B cell (primary cell): ENCODE measurements at regions not wholly inside any gene's neighbourhood (a gene's known extent, or its start where the extent isn't known, plus 50 kb on each side); places are given as distances from the start of the nearest gene placed in this dataset.

Source experiments
- ATAC-seq: fragments of 200-7000 bp; cut with Tn5 transposase; one replicate; pipeline ENCODE4 v1.10.0; 2021; ENCODE audit warnings: low read depth, mild to moderate bottlenecking, moderate number of reproducible peaks, moderate library complexity
- CTCF ChIA-PET: fragments of 350-600 bp; sonication (Branson Sonifier 250); formaldehyde crosslinking; loops from one replicate; lab custom pipeline; 2021; ENCODE audit warnings: antibody characterized with exemption, inconsistent platforms; lab: Charles Lee
- POLR2A ChIA-PET: fragments of 350-600 bp; sonication (Branson Sonifier 250); formaldehyde crosslinking; loops from one replicate; lab custom pipeline; 2021; ENCODE audit warnings: antibody characterized with exemption; lab: Charles Lee
- DNase-seq: peaks from one replicate; pipeline ENCODE4 v3.0.0; 2013
- H2AFZ ChIP-seq: 2 replicates; pipeline ENCODE4 v1.6.1; 2012; ENCODE audit warnings: mild to moderate bottlenecking, low read depth, low read length; ENCODE audit not compliant: insufficient read depth, poor library complexity, severe bottlenecking
- H3K27ac ChIP-seq, 2 donors: 1 replicate in 1 of 2; 2 replicates in 1 of 2; pipeline ENCODE4 v1.5.1; 2012 to 2013; ENCODE audit warnings: low read length in 2 of 2, mild to moderate bottlenecking in 2 of 2, moderate library complexity in 1 of 2
- H3K27me3 ChIP-seq, 4 experiments: fragments of 200-600 bp in 1 of 4; sonication (generic) in 1 of 4; replicated peaks in 1 of 4; 1 replicate in 2 of 4; 2 replicates in 2 of 4; pipeline versions ENCODE4 v1.6.1 to v1.7.0; 2013 to 2016; ENCODE audit warnings: low read length in 3 of 4, mild to moderate bottlenecking in 2 of 4, mixed read lengths in 1 of 4, moderate library complexity in 1 of 4; ENCODE audit not compliant: insufficient read depth in 4 of 4, control insufficient read depth in 3 of 4; ENCODE audit errors: control extremely low read depth in 1 of 4
- H3K36me3 ChIP-seq, 2 experiments: replicated peaks in 1 of 2; 1 replicate in 1 of 2; 2 replicates in 1 of 2; pipeline versions ENCODE4 v1.6.1 to v1.7.1; 2013; ENCODE audit warnings: low read length in 1 of 2; ENCODE audit not compliant: insufficient read depth in 2 of 2, control insufficient read depth in 1 of 2; ENCODE audit errors: control extremely low read depth in 1 of 2, extremely low read depth in 1 of 2
- H3K4me1 ChIP-seq, 2 donors: fragments of 200-600 bp in 1 of 2; sonication (generic) in 1 of 2; 1 replicate in 1 of 2; 2 replicates in 1 of 2; pipeline versions ENCODE4 v1.5.1 to v1.6.1; 2013 to 2017; ENCODE audit warnings: low read length in 2 of 2; ENCODE audit not compliant: control insufficient read depth in 2 of 2, insufficient read depth in 2 of 2
- H3K4me2 ChIP-seq: replicated peaks from 2 replicates; pipeline ENCODE3; 2012; ENCODE audit warnings: mild to moderate bottlenecking, low read depth, low read length; ENCODE audit not compliant: poor library complexity, severe bottlenecking
- H3K4me3 ChIP-seq, 5 experiments: fragments of 200-600 bp in 1 of 5; sonication (generic) in 1 of 5; 1 replicate in 3 of 5; 2 replicates in 2 of 5; pipeline versions ENCODE4 v1.5.1 to v1.7.0; 2011 to 2016; ENCODE audit warnings: low read length in 4 of 5, mild to moderate bottlenecking in 4 of 5, low read depth in 2 of 5, control low read depth in 1 of 5, moderate library complexity in 1 of 5; ENCODE audit not compliant: insufficient read depth in 1 of 5; ENCODE audit errors: control extremely low read depth in 1 of 5, extremely low read depth in 1 of 5
- H3K79me2 ChIP-seq: fragments of 200-600 bp; sonication (generic); one replicate; pipeline ENCODE4 v1.6.0; 2016; ENCODE audit warnings: low read length; ENCODE audit not compliant: control insufficient read depth, insufficient read depth
- H3K9ac ChIP-seq: fragments of 200-600 bp; sonication (generic); 2 replicates; pipeline ENCODE4 v1.6.1; 2017; ENCODE audit warnings: mild to moderate bottlenecking, low read length, moderate library complexity
- H3K9me3 ChIP-seq, 3 donors: one replicate each; pipeline versions ENCODE4 v1.6.1 to v1.7.1; 2013; ENCODE audit warnings: low read length in 2 of 3; ENCODE audit not compliant: control insufficient read depth in 2 of 3, insufficient read depth in 1 of 3; ENCODE audit errors: control extremely low read depth in 1 of 3
- H4K20me1 ChIP-seq: 2 replicates; pipeline ENCODE4 v1.6.0; 2012; ENCODE audit warnings: mild to moderate bottlenecking, low read length; ENCODE audit not compliant: insufficient read depth, control insufficient read depth, poor library complexity, severe bottlenecking
- H3K27ac Mint-ChIP-seq: one replicate; pipeline ENCODE4 v1.8.0; 2021; ENCODE audit warnings: mixed read lengths
- H3K27me3 Mint-ChIP-seq: one replicate; pipeline ENCODE4 v1.8.0; 2021; ENCODE audit warnings: mixed read lengths
- H3K4me1 Mint-ChIP-seq: one replicate; pipeline ENCODE4 v1.8.0; 2021; ENCODE audit warnings: mixed read lengths
- H3K4me3 Mint-ChIP-seq: one replicate; pipeline ENCODE4 v1.8.0; 2021; ENCODE audit warnings: mixed read lengths
- H3K9me3 Mint-ChIP-seq: one replicate; pipeline ENCODE4 v1.8.0; 2022; ENCODE audit warnings: mixed read lengths; ENCODE audit not compliant: insufficient read depth
- CTCF ChIP-seq: fragments of 200-600 bp; IDR thresholded peaks from one replicate; pipeline ENCODE4 v1.8.0; 2022; ENCODE audit warnings: antibody characterized with exemption, mild to moderate bottlenecking
- EZH2 ChIP-seq: IDR thresholded peaks from 2 replicates; pipeline ENCODE4 v1.6.1; 2012; ENCODE audit warnings: borderline replicate concordance, low read depth, mild to moderate bottlenecking, moderate library complexity, low read length; ENCODE audit not compliant: insufficient read depth, poor library complexity, severe bottlenecking
- WGBS: methylation state at CpG from one replicate; pipeline ENCODE4 v1.1.5; 2013; ENCODE audit warnings: missing lambda C conversion rate; ENCODE audit not compliant: insufficient coverage; 5-methylcytosine and 5-hydroxymethylcytosine counted together
- intact Hi-C: fragments of 100-400 bp; cut with micrococcal nuclease; formaldehyde crosslinking; loops from one replicate; pipeline ENCODE4 v1.10.0; 2022

- no peaks in the 10 kb centered on the region for H3K27me3 ChIP-seq
- intact Hi-C loops, result no loop called here
- ChIA-PET POLR2A (no interaction called here), CTCF (no interaction called here)
- H3K27me3 Mint-ChIP-seq, result no peaks in the 10 kb centered on the region
- WGBS, result 73% methylated on average over 2 of the region's 6 CpGs
- no peaks in the 10 kb centered on the region for H3K4me1 Mint-ChIP-seq
- H3K27ac ChIP-seq, result no peak overlapping the region
- no peaks in the 10 kb centered on the region for H3K36me3 ChIP-seq
- H3K9me3 ChIP-seq, result peaks cover 0 to 11% (median 0%) of the 10 kb centered on the region in 3 donors
- H3K4me2 ChIP-seq, result no peak overlapping the region
- no peak overlapping the region for H3K9ac ChIP-seq
- no peak overlapping the region for H3K27ac Mint-ChIP-seq
- H3K4me3 Mint-ChIP-seq, result no peak overlapping the region
- no peak overlapping the region for H2AFZ ChIP-seq
- H3K4me1 ChIP-seq, result no peaks in the 10 kb centered on the region
- no peak for TF ChIP-seq CTCF
- no peak for TF ChIP-seq EZH2
- H3K4me3 ChIP-seq, result no peak overlapping the region
- H3K9me3 Mint-ChIP-seq, result no peaks in the 10 kb centered on the region
- no peak for DNase-seq
- ATAC-seq, result no peak
- no peaks in the 10 kb centered on the region for H4K20me1 ChIP-seq
- H3K79me2 ChIP-seq, result no peaks in the 10 kb centered on the region
These were observed 768.7 kb downstream of the BCL11B start for GRCh38 chr14:98503086-98503815.

GRCh38 chr14:98507264-98507663, 764.7 kb downstream of the BCL11B start:
- H4K20me1 ChIP-seq, result no peaks in the 10 kb centered on the region
- H3K4me1 ChIP-seq, result no peaks in the 10 kb centered on the region
- H3K9ac ChIP-seq, result no peak overlapping the region
- H3K36me3 ChIP-seq, result no peaks in the 10 kb centered on the region
- no peaks in the 10 kb centered on the region for H3K27me3 ChIP-seq
- ChIA-PET CTCF (no interaction called here), POLR2A (no interaction called here)
- H3K27ac Mint-ChIP-seq, result no peak overlapping the region
- WGBS, result no CpG with 5 or more reads among the region's 2 CpGs
- no peak for DNase-seq
- H3K27ac ChIP-seq, result no peak overlapping the region
- intact Hi-C loops, result no loop called here
- ATAC-seq, result no peak
- no peak overlapping the region for H3K4me2 ChIP-seq
- no peaks in the 10 kb centered on the region for H3K79me2 ChIP-seq
- H3K4me3 ChIP-seq, result no peak overlapping the region
- H3K9me3 Mint-ChIP-seq, result no peaks in the 10 kb centered on the region
- H2AFZ ChIP-seq, result no peak overlapping the region
- TF ChIP-seq CTCF, result no peak
- no peak for TF ChIP-seq EZH2
- H3K4me3 Mint-ChIP-seq, result no peak overlapping the region
- no peaks in the 10 kb centered on the region for H3K4me1 Mint-ChIP-seq
- no peaks in the 10 kb centered on the region for H3K9me3 ChIP-seq
- no peaks in the 10 kb centered on the region for H3K27me3 Mint-ChIP-seq
